Fibroblast of lung (primary cell): ENCODE measurements at regions not wholly inside any gene's neighbourhood (a gene's known extent, or its start where the extent isn't known, plus 50 kb on each side); places are given as distances from the start of the nearest gene placed in this dataset.

Experiments
- DNase-seq, 2 donors: peaks; one replicate each; pipeline versions ENCODE4 v3.0.0 to v3.0.0-alpha.2; 2010; ENCODE audit warnings: low read depth in 2 of 2
- H2AFZ ChIP-seq: 2 replicates; pipeline ENCODE4 v1.5.1; 2012; ENCODE audit warnings: low read length, control low read depth, inconsistent platforms
- H3K27ac ChIP-seq: 2 replicates; pipeline ENCODE4 v1.5.1; 2011; ENCODE audit warnings: low read length, control low read depth; ENCODE audit not compliant: insufficient read depth
- H3K27me3 ChIP-seq: 2 replicates; pipeline ENCODE4 v1.5.1; 2011; ENCODE audit warnings: mild to moderate bottlenecking, low read length; ENCODE audit not compliant: control insufficient read depth, insufficient read depth
- H3K36me3 ChIP-seq: 2 replicates; pipeline ENCODE4 v1.5.1; 2011; ENCODE audit warnings: low read length; ENCODE audit not compliant: control insufficient read depth, insufficient read depth
- H3K4me1 ChIP-seq: 2 replicates; pipeline ENCODE4 v1.5.1; 2011; ENCODE audit warnings: low read length; ENCODE audit not compliant: control insufficient read depth, insufficient read depth; ENCODE audit errors: extremely low read depth
- H3K4me2 ChIP-seq: 2 replicates; pipeline ENCODE4 v1.5.1; 2011; ENCODE audit warnings: low read length, control low read depth; ENCODE audit not compliant: insufficient read depth; ENCODE audit errors: extremely low read depth
- H3K4me3 ChIP-seq, 4 experiments: fragments of 200-600 bp in 1 of 4; sonication (generic) in 1 of 4; replicated peaks in 1 of 4; 2 replicates each; pipeline ENCODE4 v1.5.1; 2011 to 2016; ENCODE audit warnings: low read length in 4 of 4, low read depth in 3 of 4, mild to moderate bottlenecking in 3 of 4, control low read depth in 2 of 4, inconsistent platforms in 1 of 4, mixed read lengths in 1 of 4; ENCODE audit not compliant: insufficient read depth in 1 of 4; ENCODE audit errors: control extremely low read depth in 1 of 4
- H3K79me2 ChIP-seq: 2 replicates; pipeline ENCODE4 v1.5.1; 2012; ENCODE audit warnings: mild to moderate bottlenecking, low read length, inconsistent platforms; ENCODE audit not compliant: control insufficient read depth, insufficient read depth
- H3K9ac ChIP-seq: 2 replicates; pipeline ENCODE4 v1.5.1; 2011; ENCODE audit warnings: mild to moderate bottlenecking, low read length, control low read depth; ENCODE audit not compliant: insufficient read depth
- H3K9me3 ChIP-seq: 2 replicates; pipeline ENCODE4 v1.5.1; 2012; ENCODE audit warnings: low read depth, low read length; ENCODE audit not compliant: control insufficient read depth, insufficient read depth
- H4K20me1 ChIP-seq: 2 replicates; pipeline ENCODE4 v1.5.1; 2011; ENCODE audit warnings: low read length; ENCODE audit not compliant: control insufficient read depth, insufficient read depth; ENCODE audit errors: extremely low read depth
- EZH2 ChIP-seq: IDR thresholded peaks from 2 replicates; pipeline ENCODE4 v1.5.1; 2012; ENCODE audit warnings: low read length, control low read depth, mild to moderate bottlenecking; ENCODE audit errors: missing control alignments
- TF ChIP-seq, protein P1 (sequence below), 2 donors: IDR thresholded peaks in 1 of 2; conservative IDR thresholded peaks in 1 of 2; 1 replicate in 1 of 2; 2 replicates in 1 of 2; pipeline ENCODE4 v1.5.1; 2011 to 2012; ENCODE audit warnings: low read length in 2 of 2, control low read depth in 1 of 2, inconsistent platforms in 1 of 2, low read depth in 1 of 2, mild to moderate bottlenecking in 1 of 2

DNA sequence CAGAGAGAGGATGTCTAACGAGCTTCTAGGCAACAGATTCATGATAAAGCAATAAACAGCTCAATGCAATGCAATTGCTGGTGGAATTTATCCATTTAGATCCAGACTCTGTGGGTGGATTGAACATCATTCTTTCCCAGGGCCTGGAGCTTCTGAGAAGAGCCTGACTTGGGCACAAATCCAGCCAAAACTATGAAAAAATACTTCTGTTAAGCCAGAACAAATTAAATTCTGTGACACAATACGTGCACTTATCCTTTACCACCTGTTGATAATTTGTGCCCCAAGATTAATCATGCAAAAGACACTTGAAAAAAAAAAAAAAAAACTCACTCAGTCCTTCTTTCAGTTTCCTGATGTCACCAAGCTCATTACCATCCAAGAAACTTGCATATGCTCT, 446.0 kb upstream of the DCN start:
- H3K4me2 ChIP-seq, result no peak overlapping the region
- no peaks in the 10 kb centered on the region for H3K36me3 ChIP-seq
- H4K20me1 ChIP-seq, result no peaks in the 10 kb centered on the region
- TF ChIP-seq EZH2, result no peak
- TF ChIP-seq, protein P1, sequence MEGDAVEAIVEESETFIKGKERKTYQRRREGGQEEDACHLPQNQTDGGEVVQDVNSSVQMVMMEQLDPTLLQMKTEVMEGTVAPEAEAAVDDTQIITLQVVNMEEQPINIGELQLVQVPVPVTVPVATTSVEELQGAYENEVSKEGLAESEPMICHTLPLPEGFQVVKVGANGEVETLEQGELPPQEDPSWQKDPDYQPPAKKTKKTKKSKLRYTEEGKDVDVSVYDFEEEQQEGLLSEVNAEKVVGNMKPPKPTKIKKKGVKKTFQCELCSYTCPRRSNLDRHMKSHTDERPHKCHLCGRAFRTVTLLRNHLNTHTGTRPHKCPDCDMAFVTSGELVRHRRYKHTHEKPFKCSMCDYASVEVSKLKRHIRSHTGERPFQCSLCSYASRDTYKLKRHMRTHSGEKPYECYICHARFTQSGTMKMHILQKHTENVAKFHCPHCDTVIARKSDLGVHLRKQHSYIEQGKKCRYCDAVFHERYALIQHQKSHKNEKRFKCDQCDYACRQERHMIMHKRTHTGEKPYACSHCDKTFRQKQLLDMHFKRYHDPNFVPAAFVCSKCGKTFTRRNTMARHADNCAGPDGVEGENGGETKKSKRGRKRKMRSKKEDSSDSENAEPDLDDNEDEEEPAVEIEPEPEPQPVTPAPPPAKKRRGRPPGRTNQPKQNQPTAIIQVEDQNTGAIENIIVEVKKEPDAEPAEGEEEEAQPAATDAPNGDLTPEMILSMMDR (conservative IDR thresholded peaks at IDR 0.05 in 1 of 2, IDR thresholded peaks at IDR 0.05 in 1 of 2; ENCODE audit: low read depth in 1 of 2, low read length in 2 of 2), result no peak
- DNase-seq, result peak in 1 of 2 donors; percentile 9
- H3K27me3 ChIP-seq, result no peaks in the 10 kb centered on the region
- H3K27ac ChIP-seq, result no peak overlapping the region
- H3K4me3 ChIP-seq, result no peak overlapping the region
- no peaks in the 10 kb centered on the region for H3K9me3 ChIP-seq
- H2AFZ ChIP-seq, result no peak overlapping the region
- H3K4me1 ChIP-seq, result no peaks in the 10 kb centered on the region
- no peak overlapping the region for H3K9ac ChIP-seq
- H3K79me2 ChIP-seq, result no peaks in the 10 kb centered on the region

DNA sequence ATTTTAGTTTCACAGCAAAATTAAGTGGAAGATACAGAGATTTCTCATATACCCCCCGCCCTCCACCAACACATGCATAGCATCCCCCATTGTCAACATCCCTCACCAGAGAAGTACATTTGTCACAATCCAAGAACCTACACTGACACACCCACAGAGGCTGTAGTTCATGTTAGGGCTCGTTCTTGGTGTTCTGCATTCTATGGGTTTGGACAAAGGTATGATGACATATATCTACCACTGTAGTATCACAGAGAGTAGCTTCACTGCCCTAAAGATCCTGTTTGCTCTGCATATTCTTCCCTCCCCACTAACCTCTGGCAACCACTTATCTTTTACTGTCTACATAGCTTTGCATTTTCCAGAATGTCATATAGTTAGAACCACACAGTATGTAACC, 444.6 kb upstream of the DCN start:
- Histone ChIP-seq H3K9me3 (no peaks in the 10 kb centered on the region), H3K4me1 (no peaks in the 10 kb centered on the region), H3K27ac (no peak overlapping the region), H3K4me2 (no peak overlapping the region), H2AFZ (no peak overlapping the region), H3K4me3 (no peak overlapping the region), H4K20me1 (no peaks in the 10 kb centered on the region), H3K79me2 (no peaks in the 10 kb centered on the region), H3K27me3 (no peaks in the 10 kb centered on the region), H3K9ac (no peak overlapping the region), H3K36me3 (no peaks in the 10 kb centered on the region)
- DNase-seq, result no peak
- TF ChIP-seq EZH2, result no peak
- TF ChIP-seq, protein P1 (conservative IDR thresholded peaks at IDR 0.05 in 1 of 2, IDR thresholded peaks at IDR 0.05 in 1 of 2; ENCODE audit: low read depth in 1 of 2, low read length in 2 of 2), result no peak

DNA sequence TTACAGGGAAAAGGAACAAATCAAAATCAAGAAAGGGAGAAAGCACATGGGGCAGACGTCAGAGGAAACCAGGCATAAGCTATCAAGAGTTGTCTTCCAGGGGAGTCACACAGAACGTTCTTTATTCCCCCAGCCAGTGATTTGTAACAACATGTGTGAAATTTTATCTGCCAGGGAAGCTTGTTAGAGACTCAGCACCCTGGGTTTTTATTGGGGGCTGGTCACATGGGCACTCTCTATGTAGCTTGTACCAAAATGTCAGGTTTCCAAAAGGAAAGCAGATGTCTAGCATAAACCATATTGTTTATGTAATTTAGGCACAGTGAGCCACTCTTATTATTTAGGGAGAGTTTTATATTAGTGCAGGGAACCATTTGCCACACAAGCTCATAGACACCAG, 440.4 kb upstream of the DCN start:
- H3K79me2 ChIP-seq, result no peaks in the 10 kb centered on the region
- H3K9me3 ChIP-seq, result no peaks in the 10 kb centered on the region
- H3K4me1 ChIP-seq, result no peaks in the 10 kb centered on the region
- no peaks in the 10 kb centered on the region for H4K20me1 ChIP-seq
- DNase-seq, result no peak
- no peaks in the 10 kb centered on the region for H3K27me3 ChIP-seq
- no peak overlapping the region for H2AFZ ChIP-seq
- H3K27ac ChIP-seq, result no peak overlapping the region
- H3K4me3 ChIP-seq, result no peak overlapping the region
- H3K9ac ChIP-seq, result no peak overlapping the region
- TF ChIP-seq EZH2, result no peak
- TF ChIP-seq, protein P1 (conservative IDR thresholded peaks at IDR 0.05 in 1 of 2, IDR thresholded peaks at IDR 0.05 in 1 of 2; ENCODE audit: low read depth in 1 of 2, low read length in 2 of 2), result no peak
- no peak overlapping the region for H3K4me2 ChIP-seq
- no peaks in the 10 kb centered on the region for H3K36me3 ChIP-seq
